ENCODE measurements at regions not wholly inside any gene's neighbourhood (a gene's known extent, or its start where the extent isn't known, plus 50 kb on each side); places are given as distances from the start of the nearest gene placed in this dataset.

GRCh38 chr12:111041091-111041490 is 120.7 kb upstream of the MYL2 start:
- TF ChIP-seq CTCF (IDR thresholded peaks at IDR 0.05) (no peak), POLR2A (IDR thresholded peaks at IDR 0.05) (no peak), POLR2AphosphoS5 (IDR thresholded peaks at IDR 0.05) (no peak)
